ENCODE measurements at regions not wholly inside any gene's neighbourhood (a gene's known extent, or its start where the extent isn't known, plus 50 kb on each side); places are given as distances from the start of the nearest gene placed in this dataset.

GRCh38 chr6:155584006-155584405, 128.4 kb upstream of the NOX3 start:
- in situ Hi-C loops (cut with MboI; ENCODE audit: low sequenced_read_pairs) = no loop called here

- in situ Hi-C loops (cut with MboI; ENCODE audit: low sequenced_read_pairs) = no loop called here
Measured at GRCh38 chr6:155582016-155582991, 126.7 kb upstream of the NOX3 start.

GRCh38 chr6:155580904-155581303, 125.3 kb upstream of the NOX3 start:
- in situ Hi-C loops (cut with MboI; ENCODE audit: low sequenced_read_pairs) = no loop called here

- in situ Hi-C loops (cut with MboI; ENCODE audit: low sequenced_read_pairs) = no loop called here
Measured at GRCh38 chr6:155578251-155578650, 122.6 kb upstream of the NOX3 start.

- in situ Hi-C loops (cut with MboI; ENCODE audit: low sequenced_read_pairs) = no loop called here
Measured at GRCh38 chr6:155561966-155562364, 106.3 kb upstream of the NOX3 start.

- in situ Hi-C loops (cut with MboI; ENCODE audit: low sequenced_read_pairs) = no loop called here
Measured at GRCh38 chr6:155561257-155561965, 105.8 kb upstream of the NOX3 start.

GRCh38 chr6:155549928-155550327, 94.3 kb upstream of the NOX3 start:
- in situ Hi-C loops (cut with MboI; ENCODE audit: low sequenced_read_pairs) = loop anchor here (25.0 kb wide), 1 partner anchor 363 kb away; no protein-coding TSS in a partner anchor

- in situ Hi-C loops (cut with MboI; ENCODE audit: low sequenced_read_pairs) = loop anchor here (25.0 kb wide), 1 partner anchor 362 kb away; no protein-coding TSS in a partner anchor
Measured at GRCh38 chr6:155549028-155549798, 93.6 kb upstream of the NOX3 start.

GRCh38 chr6:155548576-155548975, 92.9 kb upstream of the NOX3 start:
- in situ Hi-C loops (cut with MboI; ENCODE audit: low sequenced_read_pairs) = loop anchor here (25.0 kb wide), 1 partner anchor 361 kb away; no protein-coding TSS in a partner anchor

- in situ Hi-C loops (cut with MboI; ENCODE audit: low sequenced_read_pairs) = loop anchor here (25.0 kb wide), 1 partner anchor 357 kb away; no protein-coding TSS in a partner anchor
Measured at GRCh38 chr6:155544677-155545076, 89.0 kb upstream of the NOX3 start.

GRCh38 chr6:155543166-155543847, 87.7 kb upstream of the NOX3 start:
- in situ Hi-C loops (cut with MboI; ENCODE audit: low sequenced_read_pairs) = loop anchor here (25.0 kb wide), 1 partner anchor 356 kb away; no protein-coding TSS in a partner anchor

GRCh38 chr6:155542036-155542435, 86.4 kb upstream of the NOX3 start:
- in situ Hi-C loops (cut with MboI; ENCODE audit: low sequenced_read_pairs) = loop anchor here (25.0 kb wide), 1 partner anchor 355 kb away; no protein-coding TSS in a partner anchor

- in situ Hi-C loops (cut with MboI; ENCODE audit: low sequenced_read_pairs) = loop anchor here (25.0 kb wide), 1 partner anchor 352 kb away; no protein-coding TSS in a partner anchor
Measured at GRCh38 chr6:155538708-155539390, 83.2 kb upstream of the NOX3 start.

GRCh38 chr6:155534678-155535077, 79.0 kb upstream of the NOX3 start:
- in situ Hi-C loops (cut with MboI; ENCODE audit: low sequenced_read_pairs) = loop anchor here (25.0 kb wide), 1 partner anchor 347 kb away; no protein-coding TSS in a partner anchor

- in situ Hi-C loops (cut with MboI; ENCODE audit: low sequenced_read_pairs) = loop anchor here (25.0 kb wide), 1 partner anchor 343 kb away; no protein-coding TSS in a partner anchor
Measured at GRCh38 chr6:155530219-155530834, 74.7 kb upstream of the NOX3 start.

- in situ Hi-C loops (cut with MboI; ENCODE audit: low sequenced_read_pairs) = loop anchor here (25.0 kb wide), 1 partner anchor 343 kb away; no protein-coding TSS in a partner anchor
Measured at GRCh38 chr6:155529814-155530213, 74.2 kb upstream of the NOX3 start.

- in situ Hi-C loops (cut with MboI; ENCODE audit: low sequenced_read_pairs) = loop anchor here (25.0 kb wide), 1 partner anchor 342 kb away; no protein-coding TSS in a partner anchor
Measured at GRCh38 chr6:155528982-155529453, 73.4 kb upstream of the NOX3 start.

- in situ Hi-C loops (cut with MboI; ENCODE audit: low sequenced_read_pairs) = loop anchor here (25.0 kb wide), 1 partner anchor 341 kb away; no protein-coding TSS in a partner anchor
Measured at GRCh38 chr6:155528335-155528734, 72.7 kb upstream of the NOX3 start.
